Brain microvascular endothelial cell (primary cell): ENCODE measurements at regions not wholly inside any gene's neighbourhood (a gene's known extent, or its start where the extent isn't known, plus 50 kb on each side); places are given as distances from the start of the nearest gene placed in this dataset.

Experiments
- DNase-seq: peaks from one replicate; pipeline ENCODE4 v3.0.0-alpha.2; 2020
- H3K27ac ChIP-seq: fragments of 250-450 bp; sonication (Bioruptor Pico); 2 replicates; pipeline ENCODE4 v1.5.1; 2020; ENCODE audit warnings: mild to moderate bottlenecking, moderate library complexity
- H3K27me3 ChIP-seq: fragments of 250-450 bp; sonication (Bioruptor Pico); replicated peaks from 2 replicates; pipeline ENCODE4 v1.5.1; 2020; ENCODE audit warnings: mild to moderate bottlenecking
- H3K36me3 ChIP-seq: fragments of 250-450 bp; sonication (Bioruptor Pico); replicated peaks from 2 replicates; pipeline ENCODE4 v1.5.1; 2020; ENCODE audit warnings: mild to moderate bottlenecking
- H3K4me3 ChIP-seq: 2 replicates; pipeline ENCODE4 v1.5.1; 2011; ENCODE audit warnings: low read depth, mild to moderate bottlenecking, control low read depth, low read length, moderate library complexity
- in situ Hi-C: cut with HindIII; loops from 2 replicates; pipeline ENCODE4 v1.10.0; 2017; ENCODE audit warnings: low sequenced_read_pairs, low pct_ligation_motif_present
- TF ChIP-seq, protein P1 (sequence below): IDR thresholded peaks from 2 replicates; pipeline ENCODE4 v1.5.1; 2011; ENCODE audit warnings: low read depth, mild to moderate bottlenecking, moderate library complexity, low read length, control low read depth, inconsistent platforms; ENCODE audit errors: missing control alignments

DNA sequence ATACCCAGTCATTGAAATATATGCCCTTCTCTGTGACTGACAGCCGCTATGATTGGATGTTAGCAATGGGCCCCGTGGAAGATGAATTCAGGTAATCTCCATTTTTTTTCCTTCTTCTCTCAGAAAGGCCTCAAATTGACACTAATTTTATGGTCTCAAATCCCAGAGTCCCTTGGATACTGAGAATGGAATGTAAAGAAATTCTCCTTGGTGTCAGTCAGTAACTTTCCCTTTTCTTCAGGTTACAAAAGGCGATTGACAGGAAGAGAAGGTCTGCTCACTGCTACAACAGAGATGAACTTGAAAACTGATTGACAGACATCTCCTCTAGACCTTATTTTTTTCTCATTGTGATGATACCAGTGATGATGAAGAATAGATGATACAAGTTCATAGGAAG, 748.3 kb downstream of the MAT2B start:
- no peak for DNase-seq
- in situ Hi-C loops: no loop called here
- no peak overlapping the region for H3K4me3 ChIP-seq
- no peaks in the 10 kb centered on the region for H3K36me3 ChIP-seq
- no peak overlapping the region for H3K27ac ChIP-seq
- H3K27me3 ChIP-seq: no peaks in the 10 kb centered on the region
- TF ChIP-seq, protein P1, sequence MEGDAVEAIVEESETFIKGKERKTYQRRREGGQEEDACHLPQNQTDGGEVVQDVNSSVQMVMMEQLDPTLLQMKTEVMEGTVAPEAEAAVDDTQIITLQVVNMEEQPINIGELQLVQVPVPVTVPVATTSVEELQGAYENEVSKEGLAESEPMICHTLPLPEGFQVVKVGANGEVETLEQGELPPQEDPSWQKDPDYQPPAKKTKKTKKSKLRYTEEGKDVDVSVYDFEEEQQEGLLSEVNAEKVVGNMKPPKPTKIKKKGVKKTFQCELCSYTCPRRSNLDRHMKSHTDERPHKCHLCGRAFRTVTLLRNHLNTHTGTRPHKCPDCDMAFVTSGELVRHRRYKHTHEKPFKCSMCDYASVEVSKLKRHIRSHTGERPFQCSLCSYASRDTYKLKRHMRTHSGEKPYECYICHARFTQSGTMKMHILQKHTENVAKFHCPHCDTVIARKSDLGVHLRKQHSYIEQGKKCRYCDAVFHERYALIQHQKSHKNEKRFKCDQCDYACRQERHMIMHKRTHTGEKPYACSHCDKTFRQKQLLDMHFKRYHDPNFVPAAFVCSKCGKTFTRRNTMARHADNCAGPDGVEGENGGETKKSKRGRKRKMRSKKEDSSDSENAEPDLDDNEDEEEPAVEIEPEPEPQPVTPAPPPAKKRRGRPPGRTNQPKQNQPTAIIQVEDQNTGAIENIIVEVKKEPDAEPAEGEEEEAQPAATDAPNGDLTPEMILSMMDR: no peak

DNA sequence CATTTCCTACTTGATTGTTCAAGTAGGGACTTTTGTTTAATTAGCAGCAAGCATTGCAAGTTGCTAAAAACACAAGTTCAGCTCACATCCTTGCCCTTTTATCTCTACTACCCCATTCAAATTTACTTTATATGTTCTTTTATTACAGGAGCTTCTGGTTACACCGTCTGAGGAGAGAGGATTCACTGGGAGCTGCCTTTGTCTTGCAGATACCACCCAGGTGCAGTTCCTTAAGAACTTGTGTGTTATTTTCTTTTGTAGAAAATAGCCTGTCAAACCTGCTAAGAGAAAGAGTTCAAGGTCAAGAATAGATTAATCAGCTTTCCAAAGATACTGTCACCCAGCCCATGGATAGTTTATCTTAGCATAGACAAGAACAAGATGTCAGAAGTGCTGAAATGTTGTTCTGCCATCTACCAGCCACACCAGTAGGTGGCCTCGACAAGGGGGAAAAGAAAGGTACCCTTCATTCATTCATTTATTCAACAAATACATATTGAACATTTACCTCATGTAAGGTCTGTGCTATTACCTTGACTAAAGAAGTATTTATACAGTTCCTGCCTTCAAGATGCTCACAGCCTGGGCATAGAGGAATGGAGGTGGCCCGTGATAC, 750.3 kb downstream of the MAT2B start:
- Histone ChIP-seq H3K27me3 (no peaks in the 10 kb centered on the region), H3K4me3 (no peak overlapping the region), H3K36me3 (no peaks in the 10 kb centered on the region), H3K27ac (no peak overlapping the region)
- TF ChIP-seq, protein P1: no peak
- no peak for DNase-seq
- in situ Hi-C loops: no loop called here

DNA sequence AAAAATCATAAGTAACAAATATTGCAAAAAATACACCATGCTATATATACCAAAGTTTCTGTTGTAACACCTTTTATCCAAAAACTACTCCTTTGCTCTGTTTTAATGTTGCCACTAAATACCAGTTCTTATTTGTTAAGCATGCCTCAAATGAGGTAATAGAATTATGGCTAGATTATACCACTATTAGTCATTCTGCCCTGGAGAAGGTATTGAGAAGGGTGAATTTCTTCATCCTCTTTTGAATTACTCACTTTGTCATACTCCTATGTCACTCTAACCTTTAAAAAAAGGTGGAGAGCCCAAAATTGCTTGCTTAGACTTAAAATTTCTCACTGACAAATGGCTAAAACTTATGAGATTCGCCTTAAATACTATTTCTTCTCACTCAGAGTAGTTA, 750.9 kb downstream of the MAT2B start:
- TF ChIP-seq, protein P1: no peak
- Histone ChIP-seq H3K36me3 (no peaks in the 10 kb centered on the region), H3K27ac (no peak overlapping the region), H3K27me3 (no peaks in the 10 kb centered on the region), H3K4me3 (no peak overlapping the region)
- DNase-seq: no peak
- in situ Hi-C loops: no loop called here

DNA sequence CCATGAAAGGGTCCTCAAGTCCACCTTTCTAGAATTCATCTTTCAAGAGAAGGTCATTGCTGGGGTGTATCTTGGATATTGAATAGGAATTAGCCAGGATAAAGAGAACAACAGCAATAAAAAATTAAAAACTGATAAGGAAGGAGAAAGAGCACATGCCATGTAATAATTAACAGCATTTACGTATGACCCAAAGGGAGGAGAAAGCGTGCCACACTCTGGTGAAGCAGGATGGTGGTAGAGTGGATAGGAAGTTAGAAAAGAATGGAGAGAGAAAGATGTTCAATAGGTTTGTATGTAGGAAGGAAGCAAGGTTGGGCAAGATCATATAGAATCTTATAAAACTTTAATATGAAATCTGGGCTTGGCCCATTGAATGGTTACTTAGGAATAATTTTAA, 751.5 kb downstream of the MAT2B start:
- DNase-seq: no peak
- no peak overlapping the region for H3K4me3 ChIP-seq
- in situ Hi-C loops: no loop called here
- TF ChIP-seq, protein P1: no peak
- H3K27me3 ChIP-seq: no peaks in the 10 kb centered on the region
- no peak overlapping the region for H3K27ac ChIP-seq
- no peaks in the 10 kb centered on the region for H3K36me3 ChIP-seq

DNA sequence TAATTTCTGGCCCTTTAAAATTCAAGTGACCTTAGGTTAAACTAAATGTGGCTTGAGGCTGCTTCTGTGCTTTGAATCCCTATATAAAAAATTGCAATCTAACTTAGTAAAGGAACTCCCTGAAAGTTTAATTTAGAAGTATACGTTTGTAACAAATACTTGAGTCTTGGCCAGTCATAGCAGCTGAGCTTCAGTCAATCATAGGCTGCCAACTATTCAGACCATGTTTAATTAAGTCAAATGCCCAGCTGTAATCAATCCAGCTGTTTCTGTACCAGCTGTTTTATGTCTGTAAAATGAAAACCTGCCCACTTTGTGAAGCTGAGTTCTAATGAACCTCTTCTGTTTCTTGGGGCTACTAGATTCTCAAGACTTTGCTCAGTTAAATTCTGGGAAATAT, 760.1 kb downstream of the MAT2B start:
- no peaks in the 10 kb centered on the region for H3K27me3 ChIP-seq
- TF ChIP-seq, protein P1: no peak
- in situ Hi-C loops: no loop called here
- H3K4me3 ChIP-seq: no peak overlapping the region
- DNase-seq: no peak
- H3K27ac ChIP-seq: no peak overlapping the region
- no peaks in the 10 kb centered on the region for H3K36me3 ChIP-seq

DNA sequence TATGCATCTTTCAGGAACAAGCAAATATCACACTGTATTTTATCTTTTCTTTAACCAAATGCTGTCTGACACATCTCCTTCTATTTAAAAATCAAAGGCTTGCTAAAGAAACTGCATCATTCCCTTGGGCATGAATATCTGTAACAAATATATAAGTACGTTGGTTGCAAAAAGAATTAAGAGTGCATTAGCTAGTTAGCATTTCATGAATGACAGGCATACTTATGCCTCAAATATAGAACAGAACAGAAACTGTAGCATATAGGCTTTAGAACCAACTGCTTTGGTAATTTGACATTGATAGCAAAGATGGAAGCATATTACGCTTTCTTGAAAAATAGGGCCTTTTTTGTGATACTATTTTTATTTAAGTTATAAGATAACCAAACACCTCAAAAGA, 761.2 kb downstream of the MAT2B start:
- no peak overlapping the region for H3K4me3 ChIP-seq
- TF ChIP-seq, protein P1: no peak
- DNase-seq: no peak
- in situ Hi-C loops: no loop called here
- no peaks in the 10 kb centered on the region for H3K36me3 ChIP-seq
- no peak overlapping the region for H3K27ac ChIP-seq
- no peaks in the 10 kb centered on the region for H3K27me3 ChIP-seq
